K562 (cell line): ENCODE measurements at regions not wholly inside any gene's neighbourhood (a gene's known extent, or its start where the extent isn't known, plus 50 kb on each side); places are given as distances from the start of the nearest gene placed in this dataset.
A peak's percentile ranks its signal among the peaks of the same experiment; 100 is the strongest.

Experiments
- ARHGAP35 ChIP-seq: fragments of 450-650 bp; IDR thresholded peaks from 2 replicates; pipeline ENCODE4 v1.6.1; 2018; ENCODE audit not compliant: partially characterized antibody
- BRD9 ChIP-seq: fragments of 450-650 bp; IDR thresholded peaks from 2 replicates; pipeline ENCODE4 v1.6.1; 2018; ENCODE audit warnings: low read depth; ENCODE audit not compliant: partially characterized antibody
- CHD4 ChIP-seq: fragments of 200-600 bp; sonication (generic); IDR thresholded peaks from 3 replicates; pipeline ENCODE4 v1.6.1; 2012; ENCODE audit warnings: low read depth, mild to moderate bottlenecking, mixed read lengths, low read length, inconsistent platforms; ENCODE audit not compliant: insufficient read depth, insufficient replicate concordance, poor library complexity, severe bottlenecking
- DPF2 ChIP-seq: fragments of 450-650 bp; IDR thresholded peaks from 2 replicates; pipeline ENCODE4 v1.6.1; 2016
- EP300 ChIP-seq: IDR thresholded peaks from 2 replicates; pipeline ENCODE4 v1.6.1; 2012; ENCODE audit warnings: low read length, improper control_type of control experiment
- HMG20A ChIP-seq: fragments of 450-650 bp; formaldehyde crosslinking; conservative IDR thresholded peaks from 2 replicates; pipeline ENCODE4 v1.4.0; 2020; ENCODE audit warnings: mild to moderate bottlenecking, mixed read lengths
- LCOR ChIP-seq: sonication (generic); formaldehyde crosslinking; IDR thresholded peaks from 2 replicates; pipeline ENCODE4 v1.8.0; 2022; ENCODE audit warnings: mild to moderate bottlenecking, missing genetic modification reagents
- MAFK ChIP-seq: IDR thresholded peaks from 2 replicates; pipeline ENCODE4 v1.6.1; 2011; ENCODE audit warnings: low read length, improper control_type of control experiment
- OTX1 ChIP-seq: fragments of 450-650 bp; formaldehyde crosslinking; IDR thresholded peaks from 2 replicates; pipeline ENCODE4 v1.4.0; 2022; ENCODE audit warnings: mild to moderate bottlenecking
- POLR2AphosphoS5 ChIP-seq: IDR thresholded peaks from 2 replicates; pipeline ENCODE4 v1.6.1; 2011; ENCODE audit warnings: mild to moderate bottlenecking, low read depth, low read length, moderate library complexity; ENCODE audit not compliant: control insufficient read depth, insufficient read depth
- RAD21 ChIP-seq, 2 experiments: fragments of 250-450 bp in 1 of 2; fragments of 450-650 bp in 1 of 2; sonication (Bioruptor Pico) in 1 of 2; formaldehyde crosslinking in 1 of 2; IDR thresholded peaks in 1 of 2; conservative IDR thresholded peaks in 1 of 2; 2 replicates each; pipeline versions ENCODE4 v1.4.0 to v1.8.0; 2020 to 2022; ENCODE audit warnings: mild to moderate bottlenecking in 2 of 2, moderate library complexity in 1 of 2
- RBM34 ChIP-seq: fragments of 200-400 bp; formaldehyde crosslinking; IDR thresholded peaks from 2 replicates; pipeline ENCODE4 v1.6.1; 2018; ENCODE audit warnings: low read length, borderline replicate concordance; ENCODE audit not compliant: insufficient read depth
- SMARCE1 ChIP-seq: fragments of 450-650 bp; IDR thresholded peaks from 2 replicates; pipeline ENCODE4 v1.7.1; 2016; ENCODE audit warnings: mild to moderate bottlenecking
- ZNF431 ChIP-seq: sonication (generic); formaldehyde crosslinking; IDR thresholded peaks from 2 replicates; pipeline ENCODE4 v1.8.0; 2022; ENCODE audit warnings: mild to moderate bottlenecking, missing genetic modification reagents
- ZNF644 ChIP-seq: fragments of 200-800 bp; sonication (Bioruptor generic); IDR thresholded peaks from 2 replicates; pipeline ENCODE4 v1.6.1; 2016; ENCODE audit warnings: low read depth, missing genetic modification characterization, missing compliant biosample characterization
- TF ChIP-seq, protein P1 (sequence below): sonication (generic); formaldehyde crosslinking; IDR thresholded peaks from 2 replicates; pipeline ENCODE4 v1.8.1; 2023; ENCODE audit warnings: mild to moderate bottlenecking, missing genetic modification reagents
- TF ChIP-seq, protein P2 (sequence below), 3 experiments: IDR thresholded peaks in 2 of 3; conservative IDR thresholded peaks in 1 of 3; 2 replicates each; pipeline ENCODE4 v1.5.1; 2011 to 2012; ENCODE audit warnings: low read length in 3 of 3, mild to moderate bottlenecking in 3 of 3, control low read depth in 2 of 3, improper control_type of control experiment in 1 of 3, inconsistent platforms in 1 of 3, low read depth in 1 of 3, mixed read lengths in 1 of 3, moderate library complexity in 1 of 3; ENCODE audit not compliant: insufficient read depth in 2 of 3
- TF ChIP-seq, protein P3 (sequence below): fragments of 200-400 bp; formaldehyde crosslinking; IDR thresholded peaks from 2 replicates; pipeline ENCODE4 v1.6.1; 2017; ENCODE audit warnings: mild to moderate bottlenecking, low read depth, low read length, moderate library complexity

GRCh38 chr7:106448992-106449859 lies 164.4 kb upstream of the NAMPT start (continued):
- TF ChIP-seq RBM34 (no peak), ZNF431 (CRISPR knock-in tag) (no peak), EP300 (peak; percentile 76), LCOR (0 out of 2 replicates have a peak, but pooled peaks have one; percentile 17), OTX1 (CRISPR knock-in tag) (peak; percentile 36; the same call in 1 of the 2 replicates), BRD9 (peak; percentile 68), DPF2 (peak; percentile 93), HMG20A (CRISPR knock-in tag) (no peak), ARHGAP35 (no peak), POLR2AphosphoS5 (0 out of 2 replicates have a peak, but pooled peaks have one; percentile 29), SMARCE1 (peak; percentile 87), RAD21 (CRISPR knock-in tag; conservative IDR thresholded peaks at IDR 0.05 in 1 of 2, IDR thresholded peaks at IDR 0.05 in 1 of 2) (peak; percentile 22 to 23; a peak in 3 of 4 replicates), CHD4 (peak; percentile 55), ZNF644 (tag) (peak; percentile 83), MAFK (peak; percentile 97)
- TF ChIP-seq, protein P1, sequence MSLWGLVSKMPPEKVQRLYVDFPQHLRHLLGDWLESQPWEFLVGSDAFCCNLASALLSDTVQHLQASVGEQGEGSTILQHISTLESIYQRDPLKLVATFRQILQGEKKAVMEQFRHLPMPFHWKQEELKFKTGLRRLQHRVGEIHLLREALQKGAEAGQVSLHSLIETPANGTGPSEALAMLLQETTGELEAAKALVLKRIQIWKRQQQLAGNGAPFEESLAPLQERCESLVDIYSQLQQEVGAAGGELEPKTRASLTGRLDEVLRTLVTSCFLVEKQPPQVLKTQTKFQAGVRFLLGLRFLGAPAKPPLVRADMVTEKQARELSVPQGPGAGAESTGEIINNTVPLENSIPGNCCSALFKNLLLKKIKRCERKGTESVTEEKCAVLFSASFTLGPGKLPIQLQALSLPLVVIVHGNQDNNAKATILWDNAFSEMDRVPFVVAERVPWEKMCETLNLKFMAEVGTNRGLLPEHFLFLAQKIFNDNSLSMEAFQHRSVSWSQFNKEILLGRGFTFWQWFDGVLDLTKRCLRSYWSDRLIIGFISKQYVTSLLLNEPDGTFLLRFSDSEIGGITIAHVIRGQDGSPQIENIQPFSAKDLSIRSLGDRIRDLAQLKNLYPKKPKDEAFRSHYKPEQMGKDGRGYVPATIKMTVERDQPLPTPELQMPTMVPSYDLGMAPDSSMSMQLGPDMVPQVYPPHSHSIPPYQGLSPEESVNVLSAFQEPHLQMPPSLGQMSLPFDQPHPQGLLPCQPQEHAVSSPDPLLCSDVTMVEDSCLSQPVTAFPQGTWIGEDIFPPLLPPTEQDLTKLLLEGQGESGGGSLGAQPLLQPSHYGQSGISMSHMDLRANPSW (CRISPR knock-in tag) = no peak
- TF ChIP-seq, protein P2, sequence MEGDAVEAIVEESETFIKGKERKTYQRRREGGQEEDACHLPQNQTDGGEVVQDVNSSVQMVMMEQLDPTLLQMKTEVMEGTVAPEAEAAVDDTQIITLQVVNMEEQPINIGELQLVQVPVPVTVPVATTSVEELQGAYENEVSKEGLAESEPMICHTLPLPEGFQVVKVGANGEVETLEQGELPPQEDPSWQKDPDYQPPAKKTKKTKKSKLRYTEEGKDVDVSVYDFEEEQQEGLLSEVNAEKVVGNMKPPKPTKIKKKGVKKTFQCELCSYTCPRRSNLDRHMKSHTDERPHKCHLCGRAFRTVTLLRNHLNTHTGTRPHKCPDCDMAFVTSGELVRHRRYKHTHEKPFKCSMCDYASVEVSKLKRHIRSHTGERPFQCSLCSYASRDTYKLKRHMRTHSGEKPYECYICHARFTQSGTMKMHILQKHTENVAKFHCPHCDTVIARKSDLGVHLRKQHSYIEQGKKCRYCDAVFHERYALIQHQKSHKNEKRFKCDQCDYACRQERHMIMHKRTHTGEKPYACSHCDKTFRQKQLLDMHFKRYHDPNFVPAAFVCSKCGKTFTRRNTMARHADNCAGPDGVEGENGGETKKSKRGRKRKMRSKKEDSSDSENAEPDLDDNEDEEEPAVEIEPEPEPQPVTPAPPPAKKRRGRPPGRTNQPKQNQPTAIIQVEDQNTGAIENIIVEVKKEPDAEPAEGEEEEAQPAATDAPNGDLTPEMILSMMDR (IDR thresholded peaks at IDR 0.05 in 2 of 3, conservative IDR thresholded peaks at IDR 0.05 in 1 of 3; ENCODE audit: insufficient read depth in 2 of 3, low read depth in 1 of 3, low read length in 3 of 3) = peak in 1 of 3 experiments; percentile 0; a peak in 1 of 6 replicates
- TF ChIP-seq, protein P3, sequence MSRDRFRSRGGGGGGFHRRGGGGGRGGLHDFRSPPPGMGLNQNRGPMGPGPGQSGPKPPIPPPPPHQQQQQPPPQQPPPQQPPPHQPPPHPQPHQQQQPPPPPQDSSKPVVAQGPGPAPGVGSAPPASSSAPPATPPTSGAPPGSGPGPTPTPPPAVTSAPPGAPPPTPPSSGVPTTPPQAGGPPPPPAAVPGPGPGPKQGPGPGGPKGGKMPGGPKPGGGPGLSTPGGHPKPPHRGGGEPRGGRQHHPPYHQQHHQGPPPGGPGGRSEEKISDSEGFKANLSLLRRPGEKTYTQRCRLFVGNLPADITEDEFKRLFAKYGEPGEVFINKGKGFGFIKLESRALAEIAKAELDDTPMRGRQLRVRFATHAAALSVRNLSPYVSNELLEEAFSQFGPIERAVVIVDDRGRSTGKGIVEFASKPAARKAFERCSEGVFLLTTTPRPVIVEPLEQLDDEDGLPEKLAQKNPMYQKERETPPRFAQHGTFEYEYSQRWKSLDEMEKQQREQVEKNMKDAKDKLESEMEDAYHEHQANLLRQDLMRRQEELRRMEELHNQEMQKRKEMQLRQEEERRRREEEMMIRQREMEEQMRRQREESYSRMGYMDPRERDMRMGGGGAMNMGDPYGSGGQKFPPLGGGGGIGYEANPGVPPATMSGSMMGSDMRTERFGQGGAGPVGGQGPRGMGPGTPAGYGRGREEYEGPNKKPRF = no peak
